ENCODE measurements at regions not wholly inside any gene's neighbourhood (a gene's known extent, or its start where the extent isn't known, plus 50 kb on each side); places are given as distances from the start of the nearest gene placed in this dataset.

DNA sequence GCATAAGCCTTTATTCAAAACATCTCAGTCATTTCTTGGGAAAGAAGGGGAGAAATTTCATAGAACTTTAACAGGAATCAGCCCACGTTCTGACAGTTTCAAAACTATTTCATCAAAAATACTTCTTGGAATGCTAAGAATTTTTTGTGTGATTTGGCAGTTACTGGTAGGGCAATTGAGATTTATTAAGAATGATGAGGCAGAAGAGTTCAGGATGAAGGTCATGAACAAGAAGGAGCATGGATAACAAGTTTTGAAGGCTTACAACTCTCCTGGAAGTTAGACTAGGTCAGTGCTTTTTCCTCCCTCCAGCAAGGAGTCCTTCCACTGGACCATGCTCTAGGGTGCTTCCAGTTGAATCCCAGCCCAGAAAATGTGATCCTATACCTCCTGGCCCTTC lies 569.9 kb downstream of the ANKRD7 start:
- TF ChIP-seq, protein P1, sequence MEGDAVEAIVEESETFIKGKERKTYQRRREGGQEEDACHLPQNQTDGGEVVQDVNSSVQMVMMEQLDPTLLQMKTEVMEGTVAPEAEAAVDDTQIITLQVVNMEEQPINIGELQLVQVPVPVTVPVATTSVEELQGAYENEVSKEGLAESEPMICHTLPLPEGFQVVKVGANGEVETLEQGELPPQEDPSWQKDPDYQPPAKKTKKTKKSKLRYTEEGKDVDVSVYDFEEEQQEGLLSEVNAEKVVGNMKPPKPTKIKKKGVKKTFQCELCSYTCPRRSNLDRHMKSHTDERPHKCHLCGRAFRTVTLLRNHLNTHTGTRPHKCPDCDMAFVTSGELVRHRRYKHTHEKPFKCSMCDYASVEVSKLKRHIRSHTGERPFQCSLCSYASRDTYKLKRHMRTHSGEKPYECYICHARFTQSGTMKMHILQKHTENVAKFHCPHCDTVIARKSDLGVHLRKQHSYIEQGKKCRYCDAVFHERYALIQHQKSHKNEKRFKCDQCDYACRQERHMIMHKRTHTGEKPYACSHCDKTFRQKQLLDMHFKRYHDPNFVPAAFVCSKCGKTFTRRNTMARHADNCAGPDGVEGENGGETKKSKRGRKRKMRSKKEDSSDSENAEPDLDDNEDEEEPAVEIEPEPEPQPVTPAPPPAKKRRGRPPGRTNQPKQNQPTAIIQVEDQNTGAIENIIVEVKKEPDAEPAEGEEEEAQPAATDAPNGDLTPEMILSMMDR (IDR thresholded peaks at IDR 0.05; ENCODE audit: extremely low read depth, insufficient read depth, missing control alignments) = no peak
- in situ Hi-C loops (cut with MboI; ENCODE audit: low pct_unique_long_range_greater_than_20kb, low sequenced_read_pairs, unreplicated experiment) = no loop called here

DNA sequence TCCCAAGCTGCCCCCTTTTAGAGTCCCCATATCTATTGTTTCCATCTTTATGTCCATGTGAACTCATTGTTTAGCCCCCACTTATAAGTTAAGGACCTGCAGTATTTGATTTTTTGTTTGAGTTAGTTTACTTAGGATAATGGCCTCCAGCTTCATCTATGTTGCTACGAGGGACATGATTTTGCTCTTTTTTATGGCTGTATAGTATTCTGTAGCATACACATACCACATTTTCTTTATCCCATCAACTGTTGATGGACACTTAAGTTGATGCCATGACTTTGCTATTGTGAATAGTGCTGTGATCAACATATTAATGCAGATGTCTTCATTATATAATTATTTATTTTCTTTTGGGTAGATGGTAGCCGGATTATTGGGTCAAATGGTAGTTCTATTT lies 576.9 kb downstream of the ANKRD7 start:
- DNase-seq (ENCODE audit: low spot score) = no peak
- TF ChIP-seq, protein P1 (IDR thresholded peaks at IDR 0.05; ENCODE audit: extremely low read depth, insufficient read depth, missing control alignments) = no peak
- in situ Hi-C loops (cut with MboI; ENCODE audit: low pct_unique_long_range_greater_than_20kb, low sequenced_read_pairs, unreplicated experiment) = no loop called here

More for the DNA sequence above, 569.9 kb downstream of the ANKRD7 start:
- DNase-seq (ENCODE audit: low spot score) = no peak

DNA sequence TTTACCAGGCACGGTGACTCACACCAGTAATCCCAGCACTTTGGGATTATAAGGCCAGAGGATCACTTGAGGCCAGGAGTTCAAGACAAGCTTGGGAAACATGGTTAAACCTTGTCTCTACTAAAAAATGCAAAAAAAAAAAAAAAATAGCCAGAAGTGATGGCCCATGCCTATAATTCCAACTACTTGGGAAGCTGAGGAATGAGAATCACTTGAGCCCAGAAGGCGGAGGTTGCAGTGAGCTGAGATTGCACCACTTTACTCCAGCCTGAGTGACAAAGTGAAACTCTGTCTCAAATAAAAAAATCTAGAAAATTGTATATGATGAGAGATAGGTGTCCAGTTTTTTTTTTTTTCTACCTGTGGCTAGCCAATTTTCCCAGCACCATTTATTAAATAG lies 578.2 kb downstream of the ANKRD7 start:
- in situ Hi-C loops (cut with MboI; ENCODE audit: low pct_unique_long_range_greater_than_20kb, low sequenced_read_pairs, unreplicated experiment) = no loop called here
- no peak for DNase-seq (ENCODE audit: low spot score)
- TF ChIP-seq, protein P1 (IDR thresholded peaks at IDR 0.05; ENCODE audit: extremely low read depth, insufficient read depth, missing control alignments) = no peak

DNA sequence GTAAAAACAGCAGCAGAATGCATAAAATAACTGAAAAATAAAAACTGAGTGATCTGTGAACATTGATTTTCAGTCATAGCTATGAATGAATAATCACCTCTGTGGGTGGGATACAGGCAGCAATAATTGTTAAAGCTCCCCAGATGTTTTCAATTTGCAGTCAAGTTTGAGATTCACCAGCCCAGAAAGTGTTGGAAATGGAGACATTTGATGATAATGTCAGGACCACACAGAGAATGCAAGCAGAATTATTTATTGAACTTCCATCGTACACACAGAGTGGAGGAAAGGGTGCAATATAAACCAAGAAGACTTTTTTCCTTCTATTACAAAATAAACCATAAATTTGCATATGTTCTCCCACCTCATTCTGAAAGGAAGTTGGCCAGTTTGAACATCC lies 601.7 kb downstream of the ANKRD7 start:
- no peak for DNase-seq (ENCODE audit: low spot score)
- in situ Hi-C loops (cut with MboI; ENCODE audit: low pct_unique_long_range_greater_than_20kb, low sequenced_read_pairs, unreplicated experiment) = no loop called here

DNA sequence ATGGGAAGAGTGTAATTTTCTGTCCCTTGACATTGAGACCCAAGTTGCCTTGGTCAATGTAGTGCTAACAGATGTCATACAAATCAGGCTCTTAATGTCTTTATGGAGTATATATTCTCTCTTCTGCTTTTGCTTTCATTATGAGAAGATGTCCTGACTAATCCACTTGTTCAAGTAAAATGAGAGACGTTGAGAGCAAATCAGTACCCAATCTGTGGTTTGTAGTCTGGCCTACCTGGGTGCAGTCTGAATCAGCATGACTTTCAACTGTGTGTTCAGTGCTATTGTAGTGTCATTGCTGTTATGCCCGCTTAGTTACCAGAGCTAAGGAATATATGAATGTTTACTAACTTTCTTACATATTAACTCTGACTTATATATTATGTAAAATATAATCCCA lies 612.4 kb downstream of the ANKRD7 start:
- peak; percentile 5 for DNase-seq (ENCODE audit: low spot score)
- TF ChIP-seq, protein P1 (IDR thresholded peaks at IDR 0.05; ENCODE audit: extremely low read depth, insufficient read depth, missing control alignments) = no peak
- in situ Hi-C loops (cut with MboI; ENCODE audit: low pct_unique_long_range_greater_than_20kb, low sequenced_read_pairs, unreplicated experiment) = no loop called here

More for the DNA sequence above, 601.7 kb downstream of the ANKRD7 start:
- TF ChIP-seq, protein P1 (IDR thresholded peaks at IDR 0.05; ENCODE audit: extremely low read depth, insufficient read depth, missing control alignments) = no peak

DNA sequence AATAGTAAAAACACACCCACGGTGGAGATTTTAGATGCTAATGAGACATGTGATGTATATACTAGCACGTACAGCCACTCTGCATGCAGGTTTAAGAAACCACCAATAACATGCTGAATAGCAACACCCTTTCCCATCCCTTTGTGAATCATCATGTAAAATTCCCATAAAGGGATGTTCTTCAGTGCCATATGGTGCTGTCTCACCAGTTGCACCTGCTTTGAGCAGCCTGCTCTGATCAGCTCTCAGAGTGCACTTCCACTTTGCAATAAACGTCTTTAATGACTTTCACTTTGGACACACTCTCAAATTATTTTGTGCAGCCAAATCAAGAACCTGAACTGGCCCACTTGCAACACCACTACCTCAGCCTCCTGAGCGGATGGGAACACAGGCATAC lies 615.0 kb downstream of the ANKRD7 start:
- TF ChIP-seq, protein P1 (IDR thresholded peaks at IDR 0.05; ENCODE audit: extremely low read depth, insufficient read depth, missing control alignments) = no peak
- in situ Hi-C loops (cut with MboI; ENCODE audit: low pct_unique_long_range_greater_than_20kb, low sequenced_read_pairs, unreplicated experiment) = no loop called here
- no peak for DNase-seq (ENCODE audit: low spot score)

DNA sequence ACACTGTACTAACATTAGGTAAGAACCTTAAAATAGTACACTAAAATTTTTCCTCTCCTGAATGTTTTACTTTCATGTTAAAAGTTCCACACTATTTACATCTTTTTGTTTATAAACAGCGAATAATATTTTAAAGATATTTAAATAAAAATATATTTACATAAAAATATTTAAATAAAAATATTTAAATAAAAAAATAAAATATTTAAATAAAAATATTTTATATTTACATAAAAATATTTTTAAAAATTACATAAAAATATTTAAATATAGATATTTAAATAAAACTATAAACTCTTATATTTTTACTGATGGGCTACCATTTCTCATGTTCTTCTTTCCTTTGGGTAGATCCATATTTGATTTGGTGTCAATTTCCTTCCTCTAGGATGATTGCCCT lies 619.0 kb downstream of the ANKRD7 start:
- in situ Hi-C loops (cut with MboI; ENCODE audit: low pct_unique_long_range_greater_than_20kb, low sequenced_read_pairs, unreplicated experiment) = no loop called here
- TF ChIP-seq, protein P1 (IDR thresholded peaks at IDR 0.05; ENCODE audit: extremely low read depth, insufficient read depth, missing control alignments) = no peak

More for the DNA sequence above, 619.0 kb downstream of the ANKRD7 start:
- no peak for DNase-seq (ENCODE audit: low spot score)

All from GM13977 (cell line).